IPS DF 19.7 (cell line): ENCODE measurements at regions not wholly inside any gene's neighbourhood (a gene's known extent, or its start where the extent isn't known, plus 50 kb on each side); places are given as distances from the start of the nearest gene placed in this dataset.

Experiments used
- DNase-seq: peaks from one replicate; pipeline ENCODE4 v3.0.0-alpha.2; 2013; ENCODE audit warnings: low read depth, low spot score

DNA sequence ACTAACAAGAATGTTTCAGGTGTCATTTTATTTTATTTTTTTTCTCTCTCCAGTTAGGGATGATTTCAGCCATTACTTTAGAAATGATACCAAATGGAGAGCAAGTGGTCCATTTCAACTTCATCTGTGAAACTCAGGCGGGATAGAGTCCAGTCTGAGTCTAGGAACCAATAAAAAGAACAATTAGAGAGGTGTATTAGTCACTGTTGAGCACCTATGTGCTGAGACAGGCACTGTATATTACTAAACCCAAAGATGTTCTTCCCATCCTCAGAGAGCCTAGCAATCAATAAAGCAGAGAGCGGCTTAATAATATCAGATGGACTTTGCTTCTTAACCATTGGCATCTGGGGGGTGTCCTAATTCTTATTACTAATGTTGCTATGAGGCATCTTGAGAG, 410.3 kb upstream of the SLC24A2 start:
- no peak for DNase-seq

DNA sequence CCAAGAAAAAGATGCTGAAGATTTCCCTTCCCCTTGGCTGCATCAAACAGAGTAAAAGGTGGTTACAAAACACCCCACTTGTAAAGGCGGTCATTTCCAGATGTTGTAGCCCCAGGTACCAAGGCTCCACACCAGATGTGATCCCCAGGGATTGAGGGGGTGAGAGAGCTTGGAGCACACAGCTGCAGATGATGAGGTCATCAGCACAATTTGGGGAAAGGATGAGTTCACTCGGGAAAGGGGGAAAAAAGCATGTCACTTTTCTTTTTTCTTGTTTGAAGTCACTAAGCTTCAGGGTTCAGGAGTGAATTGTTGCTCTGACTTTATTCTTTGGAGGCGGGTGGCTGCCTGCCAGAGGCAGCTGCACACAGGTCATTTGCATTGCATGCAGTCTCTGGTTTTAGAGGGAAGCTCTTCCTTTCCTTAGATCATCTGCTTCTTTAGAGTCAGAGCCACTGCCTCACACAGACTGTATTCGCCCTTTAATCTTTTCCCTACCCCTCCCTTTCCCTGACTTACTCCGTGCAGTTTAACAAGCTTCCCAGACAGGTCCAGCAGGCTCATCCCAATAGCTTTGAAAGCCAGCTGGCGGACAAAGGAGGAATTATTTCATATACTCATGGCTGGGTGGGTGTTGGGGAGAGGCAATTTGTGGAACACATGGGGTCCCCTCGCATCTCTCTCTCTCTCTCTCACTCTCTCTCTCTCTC, 409.3 kb upstream of the SLC24A2 start:
- no peak for DNase-seq

DNA sequence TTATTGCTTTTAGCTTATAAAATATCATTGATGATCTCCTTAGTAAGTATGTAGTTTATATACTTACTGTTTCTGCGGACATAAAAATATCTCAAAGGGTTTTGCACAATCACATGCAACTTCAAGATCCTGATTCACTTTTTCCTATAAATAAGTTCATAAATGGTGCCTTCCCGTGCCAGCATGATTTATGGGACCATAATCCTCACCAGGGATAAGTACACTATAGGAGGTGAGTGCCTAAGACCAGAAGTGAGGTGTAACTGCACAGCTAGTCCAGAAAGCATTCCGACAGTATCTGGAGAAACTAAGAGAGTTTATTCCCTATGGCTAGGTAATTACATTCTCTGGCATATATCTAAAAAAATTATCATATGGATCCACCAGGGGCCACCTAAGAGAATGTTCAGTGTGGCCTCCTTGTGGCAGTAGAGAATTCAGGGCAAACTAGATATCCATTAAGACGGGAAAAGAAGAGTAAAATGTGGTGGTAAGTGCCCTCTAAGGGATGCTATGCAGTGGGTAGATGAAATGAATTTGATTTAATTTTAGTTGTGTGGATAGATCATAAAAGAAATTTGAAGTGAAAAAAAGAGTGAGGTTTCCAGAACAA, 402.5 kb upstream of the SLC24A2 start:
- no peak for DNase-seq

DNA sequence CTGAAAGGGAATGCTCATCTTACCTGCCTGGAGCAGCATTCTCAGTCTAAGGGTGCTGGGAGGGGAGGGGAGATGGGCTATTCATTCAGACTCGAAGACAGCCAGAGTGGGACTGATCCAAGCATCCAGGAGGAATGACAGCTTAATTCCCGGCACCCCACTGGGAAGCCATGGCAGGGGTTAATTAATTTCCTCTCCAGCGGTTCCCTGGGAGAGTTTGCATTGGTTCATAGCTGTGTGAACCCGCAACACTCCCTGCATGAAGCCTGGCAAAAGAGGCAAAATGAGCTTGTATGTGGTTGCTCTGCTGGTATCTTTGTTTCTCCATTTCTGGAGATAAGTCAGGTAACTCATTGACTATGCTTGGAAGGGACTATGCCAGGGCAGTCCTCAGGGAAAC, 401.0 kb upstream of the SLC24A2 start:
- no peak for DNase-seq

DNA sequence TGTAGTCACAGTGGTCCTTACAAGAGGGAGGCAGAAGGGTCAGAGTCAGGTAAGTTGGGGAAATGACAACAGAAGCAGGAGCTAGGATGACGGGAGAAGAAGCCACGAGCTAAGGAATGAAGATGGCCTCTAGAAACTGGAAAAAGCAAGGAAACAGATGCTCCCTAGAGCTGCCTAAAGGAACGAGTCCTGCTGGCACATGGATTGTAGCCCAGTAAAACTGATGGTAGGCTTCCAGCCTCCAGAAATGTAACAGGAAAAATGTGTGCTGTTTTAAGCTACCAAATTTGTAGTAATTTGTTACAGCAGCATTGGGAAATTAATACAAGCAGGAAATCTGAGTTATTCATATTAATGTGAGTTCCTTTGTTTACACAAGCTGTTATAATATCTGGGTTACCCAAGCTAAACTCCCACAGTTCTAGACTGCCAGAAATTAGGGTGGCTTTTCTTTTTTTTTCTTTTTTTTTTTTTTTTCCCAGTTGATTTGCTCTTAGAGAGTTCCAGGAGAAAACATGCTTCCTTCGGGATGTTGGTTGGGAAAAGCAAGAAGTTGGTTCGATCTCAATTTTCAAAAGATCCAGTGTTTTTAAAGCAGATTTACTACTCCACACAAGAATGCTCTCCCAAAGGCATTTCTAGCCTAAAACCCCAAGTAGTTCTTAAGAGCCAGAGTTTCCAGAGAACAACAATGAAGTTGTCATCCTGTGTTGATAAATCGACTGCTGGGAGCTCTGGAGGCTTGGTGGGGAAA, 400.0 kb upstream of the SLC24A2 start:
- no peak for DNase-seq

DNA sequence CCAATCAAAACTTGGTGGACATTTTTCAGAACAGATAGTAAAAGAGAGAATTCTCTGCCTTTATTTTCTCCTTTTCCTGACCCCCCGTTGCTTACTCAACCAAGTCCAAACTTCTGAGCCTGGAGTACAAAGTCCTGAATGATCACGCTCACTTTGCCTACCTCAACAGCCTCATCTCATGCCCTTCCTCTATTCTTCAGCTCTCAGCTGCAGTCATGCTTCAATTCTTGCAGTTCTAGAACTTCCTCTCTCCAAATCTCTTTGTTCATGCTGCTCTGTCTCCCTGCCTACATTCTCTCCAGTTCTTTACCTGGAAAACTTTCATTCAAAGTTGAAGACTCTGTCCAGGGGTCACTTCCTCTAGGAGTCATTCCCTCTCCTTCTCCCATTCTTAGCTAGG, 398.5 kb upstream of the SLC24A2 start:
- no peak for DNase-seq

DNA sequence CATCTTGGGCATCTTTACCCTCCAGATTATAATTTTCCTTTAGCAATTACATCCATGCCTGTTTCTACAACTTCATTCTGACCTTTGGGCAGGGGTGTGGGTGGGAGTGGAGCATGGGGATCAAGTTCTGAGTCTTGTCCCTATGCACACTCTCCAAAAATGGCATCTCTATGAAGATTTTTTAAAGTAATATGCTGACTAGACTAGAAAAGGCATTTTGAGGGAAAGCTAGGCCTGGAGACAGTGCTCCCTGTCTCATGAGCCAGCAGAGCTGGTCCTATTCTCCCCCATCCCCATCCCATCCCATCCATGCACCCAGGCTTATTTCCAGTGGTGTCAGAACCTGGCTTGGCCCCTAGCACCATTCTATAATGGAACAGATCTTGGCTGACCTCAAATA, 398.0 kb upstream of the SLC24A2 start:
- DNase-seq, result no peak

DNA sequence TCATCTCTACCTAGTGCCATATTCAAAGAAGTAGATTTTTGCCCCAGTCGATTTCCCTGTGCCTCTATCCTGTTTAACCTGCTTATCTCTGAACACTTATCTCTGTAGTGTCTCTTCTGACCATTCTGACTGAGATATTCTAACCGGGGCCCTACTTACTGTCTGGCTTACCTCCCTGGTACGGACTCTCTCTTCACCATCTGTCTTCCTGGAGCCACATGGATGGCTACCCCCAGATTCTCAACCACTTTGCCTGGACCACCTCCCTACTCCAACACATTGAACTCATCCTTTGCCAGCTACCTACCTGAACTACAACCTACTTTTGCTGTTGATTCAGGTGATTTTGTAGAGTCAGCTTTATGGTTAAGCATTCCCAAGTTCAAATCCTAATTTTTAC, 397.4 kb upstream of the SLC24A2 start:
- DNase-seq, result no peak

DNA sequence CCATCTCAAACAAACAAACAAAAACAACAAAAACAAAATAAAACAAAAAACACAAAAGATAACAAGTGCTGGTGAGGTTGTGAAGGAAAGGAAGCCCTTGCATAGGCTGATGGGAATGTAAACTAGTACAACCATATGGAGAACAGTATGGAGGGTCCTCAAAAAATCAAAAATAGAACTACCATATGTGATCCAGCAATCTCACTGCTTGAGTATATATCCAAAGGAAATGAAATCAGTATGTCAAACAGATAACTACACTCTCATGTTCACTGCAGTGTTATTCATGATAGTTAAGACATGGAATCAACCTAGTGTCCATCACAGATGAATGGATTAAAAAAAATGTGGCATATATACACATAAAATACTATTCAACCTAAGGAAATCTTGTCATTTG, 395.7 kb upstream of the SLC24A2 start:
- no peak for DNase-seq

DNA sequence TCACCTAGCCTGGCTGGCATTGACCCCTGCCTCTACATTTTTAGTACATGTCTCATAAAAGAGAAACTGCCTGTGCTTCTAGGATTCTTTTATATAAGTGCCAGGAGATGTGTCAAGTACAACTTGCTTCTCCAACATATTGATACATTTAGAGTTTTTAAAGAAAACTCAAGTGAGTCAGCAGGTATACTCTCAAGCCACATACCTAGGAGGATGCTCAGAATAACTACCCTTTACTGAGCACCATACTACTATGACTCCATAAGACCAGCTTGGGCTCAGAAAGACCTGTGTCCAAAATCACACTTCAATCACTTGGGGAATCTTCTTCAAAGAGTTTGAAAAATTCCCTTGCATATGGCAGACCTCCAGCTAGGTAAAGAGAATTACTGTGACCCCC, 389.8 kb upstream of the SLC24A2 start:
- DNase-seq, result no peak

DNA sequence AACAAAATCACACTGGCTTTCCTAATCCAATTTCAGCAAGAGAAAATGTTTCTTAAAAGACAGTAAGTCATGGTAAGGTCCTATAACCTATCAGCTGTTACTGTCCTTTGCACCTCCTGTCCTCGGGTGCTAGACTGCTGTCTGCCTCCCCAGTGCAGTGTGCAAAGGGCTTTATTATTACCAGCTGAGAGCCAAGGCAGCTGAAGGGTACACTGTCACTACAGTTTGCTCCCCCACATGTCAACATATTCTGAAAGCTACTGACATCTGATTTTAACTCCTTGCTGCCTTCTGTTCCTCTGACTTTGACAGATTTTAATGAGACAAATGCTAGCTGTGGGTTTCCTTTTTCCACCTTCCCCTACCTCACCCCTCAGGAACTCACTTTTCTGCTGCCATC, 389.4 kb upstream of the SLC24A2 start:
- DNase-seq, result no peak

DNA sequence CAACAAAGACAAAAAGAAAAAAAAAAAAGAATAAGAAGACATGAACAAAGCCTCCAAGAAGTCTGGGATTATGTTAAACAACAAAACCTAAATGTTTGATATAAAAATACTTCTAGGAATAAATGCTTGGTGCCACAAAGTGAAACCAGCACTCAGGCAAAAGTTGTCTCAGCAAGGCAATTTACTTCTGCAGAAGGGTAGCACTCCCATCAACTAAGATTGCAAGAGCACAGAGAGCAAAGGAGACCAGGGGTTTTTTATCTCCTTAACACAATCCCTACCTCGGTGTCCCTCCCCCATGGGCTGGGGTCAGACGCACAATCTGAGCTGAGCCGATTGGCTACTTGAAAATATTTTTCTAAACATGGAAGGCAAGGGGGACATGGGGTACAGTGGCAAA, 381.3 kb upstream of the SLC24A2 start:
- no peak for DNase-seq

DNA sequence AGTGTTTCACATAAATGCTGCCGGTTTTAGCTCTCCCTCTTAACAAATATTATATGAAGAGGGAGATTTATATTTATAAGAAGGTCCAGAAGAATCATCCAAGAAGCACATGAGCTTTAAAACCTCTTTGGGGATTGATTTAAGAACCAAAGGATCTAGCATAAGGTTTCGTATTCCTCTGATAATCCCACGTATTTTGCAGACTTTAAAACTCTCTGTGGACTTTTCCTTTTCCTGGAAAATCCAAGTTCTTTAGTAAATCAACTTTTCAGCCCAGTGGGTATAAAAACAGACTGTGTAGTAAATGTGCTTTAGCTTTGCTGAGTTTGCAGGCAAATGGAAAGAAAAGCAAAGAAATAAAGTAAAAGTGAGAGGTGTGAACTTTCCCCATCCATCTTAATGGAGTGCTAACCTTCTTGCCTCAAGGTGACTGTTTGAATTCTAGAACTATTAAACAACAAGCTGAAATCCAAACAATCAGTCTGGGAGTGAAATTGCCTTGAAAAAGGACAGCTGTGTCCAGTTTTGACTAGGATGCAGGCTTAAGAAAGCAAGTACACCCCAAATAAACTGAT, 363.4 kb upstream of the SLC24A2 start:
- DNase-seq, result no peak

DNA sequence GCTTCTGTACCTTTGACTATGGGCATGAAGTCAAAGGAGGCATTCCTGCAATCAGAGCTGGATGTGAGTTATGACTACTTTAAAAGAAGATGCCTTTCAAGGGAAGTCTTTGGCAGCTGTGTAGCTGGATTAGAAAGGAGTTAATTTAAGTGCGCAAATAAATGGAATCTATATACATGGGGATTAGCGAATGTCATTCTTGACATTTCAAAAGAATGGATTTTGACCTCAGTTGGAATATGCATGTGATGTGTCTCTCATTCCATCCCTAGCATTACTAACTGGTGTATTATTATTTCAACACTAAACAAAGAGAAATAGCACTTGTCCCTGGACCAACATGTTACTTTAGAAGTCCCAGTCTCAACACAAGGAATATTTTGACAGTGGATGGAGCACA, 359.6 kb upstream of the SLC24A2 start:
- no peak for DNase-seq

DNA sequence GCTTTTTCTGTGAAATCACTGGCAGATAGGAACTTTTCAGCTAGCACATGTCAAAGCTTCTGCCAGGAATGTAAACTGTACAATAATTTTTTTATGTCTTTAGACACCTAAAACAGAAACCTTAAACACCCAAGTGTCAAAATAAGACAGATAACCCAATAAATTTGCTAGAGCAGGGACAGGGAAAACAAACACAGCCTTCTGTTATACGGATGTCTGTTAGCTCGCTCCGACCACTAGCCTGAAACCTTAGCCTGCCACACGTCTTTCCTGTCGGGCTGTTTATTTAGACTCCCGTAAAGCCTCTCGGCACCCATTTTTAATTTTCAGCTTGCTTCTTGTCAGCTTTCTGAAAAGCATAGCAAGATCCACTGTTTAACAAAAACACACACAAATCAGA, 355.4 kb upstream of the SLC24A2 start:
- DNase-seq, result no peak

DNA sequence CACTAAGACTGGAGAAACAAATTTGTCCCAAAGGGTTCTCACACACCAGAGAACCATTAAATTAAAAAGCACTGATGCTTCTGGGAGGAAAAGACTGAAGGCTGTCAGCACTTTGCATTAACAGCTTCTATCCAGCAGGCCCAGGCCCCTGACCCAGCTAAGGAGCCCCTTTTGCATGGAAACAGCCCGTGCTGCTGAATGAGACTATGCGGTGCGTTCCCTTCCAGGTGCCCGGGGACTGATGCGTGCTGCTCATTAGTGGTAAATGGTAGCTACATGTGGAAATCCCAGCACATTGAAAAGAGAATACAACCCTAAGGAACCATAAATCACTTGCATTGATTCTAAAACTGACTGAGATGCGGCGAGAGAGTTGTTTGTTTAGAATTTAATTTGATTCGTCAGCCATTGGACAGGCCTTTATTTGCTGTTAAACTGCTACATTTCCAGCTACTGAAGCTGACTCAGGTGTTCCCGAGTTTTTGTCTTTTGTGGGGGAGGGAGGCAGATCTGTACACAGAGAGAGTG, 351.0 kb upstream of the SLC24A2 start:
- no peak for DNase-seq

DNA sequence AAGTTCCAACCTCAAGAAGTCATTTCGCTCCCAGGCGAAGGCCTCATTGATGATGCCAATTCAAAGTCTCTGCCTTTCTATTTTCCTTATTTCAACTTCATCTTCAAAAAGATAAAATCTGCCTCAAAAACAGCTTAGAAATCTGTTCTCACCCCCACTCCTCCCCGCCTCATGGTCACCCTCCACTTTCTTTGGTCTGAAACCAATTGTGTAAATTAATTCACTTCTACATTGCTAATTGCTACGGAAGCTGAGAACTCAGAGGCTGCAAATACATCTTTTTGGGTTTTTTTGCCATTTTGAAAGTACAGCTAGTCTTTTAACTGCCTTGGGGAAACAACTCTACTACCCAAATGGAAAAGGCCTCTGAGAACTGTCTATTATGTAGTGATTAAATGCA, 350.0 kb upstream of the SLC24A2 start:
- DNase-seq, result no peak

DNA sequence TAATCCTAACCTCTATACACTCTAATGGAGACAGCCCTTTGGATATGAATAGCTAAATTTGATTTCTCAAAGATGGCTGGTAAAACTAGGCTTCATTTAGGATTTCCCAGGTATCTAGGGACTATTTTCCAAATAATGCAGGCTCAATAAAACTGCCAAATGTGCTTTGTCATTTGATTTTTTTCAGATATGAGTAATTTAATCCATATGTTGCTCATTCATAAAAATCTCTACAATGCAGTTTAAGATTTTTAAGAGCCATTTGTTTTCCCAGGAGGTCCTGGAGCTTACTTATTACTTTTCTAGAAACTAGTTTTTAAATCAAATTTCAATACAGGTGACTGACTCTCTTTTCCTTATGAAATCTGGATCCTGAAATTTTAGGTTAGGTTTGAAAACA, 349.3 kb upstream of the SLC24A2 start:
- DNase-seq, result no peak

DNA sequence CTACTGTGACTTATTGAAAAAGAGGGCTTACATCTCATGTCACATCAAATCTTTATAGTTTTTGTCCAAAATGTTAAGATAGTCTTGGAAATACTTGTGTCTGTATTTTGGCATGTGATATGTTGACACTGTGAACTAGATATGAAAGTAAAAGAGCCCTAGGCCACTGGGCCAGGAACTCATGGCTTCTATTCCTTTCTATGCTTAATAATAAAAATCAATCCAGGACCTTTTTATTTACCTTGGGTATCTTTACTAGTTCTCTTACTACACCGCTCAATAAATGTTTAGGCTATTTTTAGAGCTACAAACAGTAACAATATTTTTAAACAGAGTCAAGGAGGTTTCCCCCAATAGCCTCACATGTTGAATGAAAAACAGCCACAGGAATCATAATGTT, 348.6 kb upstream of the SLC24A2 start:
- no peak for DNase-seq

DNA sequence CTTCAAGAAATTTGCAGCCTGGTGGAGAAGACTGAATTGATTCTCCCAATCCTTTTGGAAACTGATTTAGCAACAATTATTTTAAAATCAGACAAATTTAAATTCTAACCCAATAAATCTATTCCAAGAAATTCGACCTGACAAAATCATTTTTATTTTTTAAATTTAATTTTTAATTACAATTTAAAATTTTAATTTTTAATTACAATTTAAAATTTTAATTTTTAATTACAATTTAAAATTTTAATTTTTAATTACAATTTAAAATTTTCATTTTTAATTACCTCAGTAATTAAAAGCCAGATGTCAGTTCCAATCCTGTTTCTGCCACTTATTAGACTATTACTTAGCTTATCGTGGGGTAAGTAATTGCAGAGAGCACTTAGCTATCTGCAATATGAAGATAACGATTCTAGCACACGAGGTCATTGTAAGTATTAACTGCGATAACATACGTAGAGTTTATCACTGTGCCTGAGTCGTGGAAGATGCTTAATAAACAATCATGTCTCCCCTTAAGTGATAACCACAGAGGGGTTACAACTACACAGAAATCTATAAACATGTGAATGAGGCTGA, 346.4 kb upstream of the SLC24A2 start:
- DNase-seq, result no peak

DNA sequence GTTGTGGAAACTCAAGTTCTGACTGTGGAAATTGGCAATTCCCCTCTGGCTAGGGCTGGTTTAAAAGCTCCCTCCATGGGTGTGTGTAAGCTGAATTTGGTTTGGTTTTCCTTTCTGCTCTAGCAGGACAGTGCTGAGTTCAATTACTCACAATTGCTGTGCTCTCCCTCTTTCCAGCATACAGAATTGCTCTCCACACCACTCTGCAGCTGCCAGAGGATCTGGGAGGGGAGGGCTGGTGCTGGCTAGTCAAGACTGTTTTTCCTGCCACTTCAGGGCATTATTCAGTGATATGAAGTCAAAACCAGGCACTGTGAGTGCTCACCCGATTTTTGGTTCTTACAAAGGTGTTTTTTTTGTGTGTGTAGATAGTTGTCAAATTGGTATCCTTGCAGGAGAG, 336.9 kb upstream of the SLC24A2 start:
- no peak for DNase-seq

DNA sequence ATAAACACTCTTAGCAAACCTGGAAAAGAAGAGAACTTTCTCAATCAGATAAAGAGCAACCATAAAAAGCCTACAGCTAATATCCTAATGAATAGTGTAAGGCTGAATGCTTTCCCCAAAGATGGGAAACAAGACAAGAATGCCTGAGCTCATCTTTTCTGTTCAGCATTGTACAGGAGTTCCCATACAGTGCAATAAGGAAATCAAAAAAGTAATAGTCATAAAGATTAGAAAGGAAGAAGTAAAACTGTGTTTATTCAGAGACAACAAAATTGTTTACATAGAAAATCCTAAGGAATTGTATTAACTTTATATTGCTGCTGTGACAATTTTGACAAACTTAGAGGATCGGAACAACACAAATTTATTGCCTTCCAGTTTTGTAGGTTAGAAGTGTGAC, 330.7 kb upstream of the SLC24A2 start:
- no peak for DNase-seq
